Right cardiac atrium (tissue), 5 donors: ENCODE measurements at regions not wholly inside any gene's neighbourhood (a gene's known extent, or its start where the extent isn't known, plus 50 kb on each side); places are given as distances from the start of the nearest gene placed in this dataset.

Experiments
- ATAC-seq, 2 donors: fragments of 200-7000 bp; cut with Tn5 transposase; one replicate each; pipeline versions ENCODE4 v1.8.0 to v1.9.1; 2020; ENCODE audit warnings: moderate library complexity in 2 of 2, mild to moderate bottlenecking in 1 of 2
- DNase-seq, 3 donors: peaks; one replicate each; pipeline ENCODE4 v3.0.0-alpha.2; 2020
- H3K27ac ChIP-seq: one replicate; pipeline ENCODE4 v1.5.1; 2013; ENCODE audit warnings: mild to moderate bottlenecking, low read length, control low read depth, moderate library complexity
- H3K27me3 ChIP-seq: one replicate; pipeline ENCODE4 v1.6.1; 2013; ENCODE audit not compliant: control insufficient read depth, insufficient read depth
- H3K4me1 ChIP-seq: one replicate; pipeline ENCODE4 v1.6.1; 2013; ENCODE audit warnings: low read length; ENCODE audit not compliant: control insufficient read depth, insufficient read depth
- H3K4me3 ChIP-seq: one replicate; pipeline ENCODE4 v1.5.1; 2013; ENCODE audit warnings: low read length, control low read depth
- H3K9me3 ChIP-seq: one replicate; pipeline ENCODE4 v1.6.1; 2013; ENCODE audit warnings: low read length; ENCODE audit not compliant: control insufficient read depth
- WGBS: extraction: QIAGEN DNeasy Blood & Tissue Kit; methylation state at CpG from one replicate; pipeline ENCODE4 v1.1.7; 2013; 5-methylcytosine and 5-hydroxymethylcytosine counted together
- intact Hi-C, 4 donors: fragments of 100-400 bp; cut with DNase I; formaldehyde crosslinking; loops; one replicate each; pipeline versions ENCODE4 v1.11.0 to v1.14.0; 2022 to 2023
- donor health status: healthy with polysubstance abuse.
- donor health status: DM: no; HTN: yes; CAD: no.
- donor health status: DM: no; HTN: no; CAD: no.
- donor health status: DM: no; HTN: yes; CAD: no; lungs with severe emphysema.
- donor health status: DM: yes; HTN: yes; CAD: no.

- 33% methylated on average over 1 of the region's 1 CpG for WGBS
- intact Hi-C loops = no loop called here
Measured at GRCh38 chr6:22067122-22067521, 229.7 kb downstream of the PRL start.

GRCh38 chr6:22067671-22068070, 229.2 kb downstream of the PRL start:
- WGBS = 78% methylated on average over 2 of the region's 2 CpGs
- ATAC-seq = no peak
- no peak for DNase-seq
- Histone ChIP-seq H3K9me3 (no peaks in the 10 kb centered on the region), H3K27ac (no peak overlapping the region), H3K27me3 (no peaks in the 10 kb centered on the region), H3K4me1 (no peaks in the 10 kb centered on the region), H3K4me3 (no peak overlapping the region)
- intact Hi-C loops = no loop called here

More at GRCh38 chr6:22067122-22067521, 229.7 kb downstream of the PRL start:
- no peaks in the 10 kb centered on the region for H3K4me1 ChIP-seq
- no peaks in the 10 kb centered on the region for H3K9me3 ChIP-seq
- H3K27me3 ChIP-seq = no peaks in the 10 kb centered on the region
- DNase-seq (peak in 1 of 3 donors; percentile 15), ATAC-seq (peak; percentile 71 to 83)
- no peak overlapping the region for H3K27ac ChIP-seq
- H3K4me3 ChIP-seq = no peak overlapping the region

- WGBS = 90% methylated on average over 4 of the region's 4 CpGs
- Histone ChIP-seq H3K27me3 (no peaks in the 10 kb centered on the region), H3K27ac (no peak overlapping the region), H3K4me3 (no peak overlapping the region), H3K4me1 (no peaks in the 10 kb centered on the region), H3K9me3 (no peaks in the 10 kb centered on the region)
- intact Hi-C loops = no loop called here
- ATAC-seq (no peak), DNase-seq (no peak)
Measured at GRCh38 chr6:22068561-22069305, 228.1 kb downstream of the PRL start.

- H3K4me1 ChIP-seq = no peaks in the 10 kb centered on the region
- whole genome bisulfite sequencing = 65% methylated on average over 3 of the region's 3 CpGs
Measured at GRCh38 chr6:22069306-22069800, 227.5 kb downstream of the PRL start.

GRCh38 chr6:22071270-22072041, 225.4 kb downstream of the PRL start:
- 21% methylated on average over 8 of the region's 8 CpGs for WGBS
- peak; percentile 81 to 91 for ATAC-seq
- H3K4me3 ChIP-seq = peak overlapping the region; percentile 0
- intact Hi-C loops = no loop called here
- no peaks in the 10 kb centered on the region for H3K9me3 ChIP-seq
- DNase-seq = peak; percentile 42 to 68 (median 67)
- H3K27me3 ChIP-seq = no peaks in the 10 kb centered on the region
- peak overlapping the region; percentile 43 for H3K27ac ChIP-seq
- no peaks in the 10 kb centered on the region for H3K4me1 ChIP-seq

More at GRCh38 chr6:22069306-22069800, 227.5 kb downstream of the PRL start:
- DNase-seq (no peak), ATAC-seq (no peak)
- intact Hi-C loops = no loop called here
- Histone ChIP-seq H3K27ac (no peak overlapping the region), H3K4me3 (no peak overlapping the region), H3K9me3 (no peaks in the 10 kb centered on the region), H3K27me3 (no peaks in the 10 kb centered on the region)

GRCh38 chr6:22072949-22073348, 223.9 kb downstream of the PRL start:
- Histone ChIP-seq H3K9me3 (no peaks in the 10 kb centered on the region), H3K4me1 (no peaks in the 10 kb centered on the region), H3K27ac (no peak overlapping the region), H3K27me3 (no peaks in the 10 kb centered on the region), H3K4me3 (no peak overlapping the region)
- DNase-seq (no peak), ATAC-seq (no peak)
- intact Hi-C loops = no loop called here

GRCh38 chr6:22073516-22074198, 223.2 kb downstream of the PRL start:
- no peaks in the 10 kb centered on the region for H3K9me3 ChIP-seq
- DNase-seq = no peak
- no peaks in the 10 kb centered on the region for H3K4me1 ChIP-seq
- intact Hi-C loops = no loop called here
- H3K27ac ChIP-seq = no peak overlapping the region
- no peaks in the 10 kb centered on the region for H3K27me3 ChIP-seq
- no peak overlapping the region for H3K4me3 ChIP-seq
- ATAC-seq = no peak
- WGBS = 85% methylated on average over 4 of the region's 4 CpGs

- H3K27me3 ChIP-seq = no peaks in the 10 kb centered on the region
- 100% methylated on average over 1 of the region's 1 CpG for WGBS
- no peaks in the 10 kb centered on the region for H3K9me3 ChIP-seq
- intact Hi-C loops = no loop called here
- DNase-seq (no peak), ATAC-seq (no peak)
- H3K4me3 ChIP-seq = no peak overlapping the region
- H3K4me1 ChIP-seq = no peaks in the 10 kb centered on the region
- no peak overlapping the region for H3K27ac ChIP-seq
Measured at GRCh38 chr6:22078288-22078687, 218.5 kb downstream of the PRL start.

- Histone ChIP-seq H3K4me1 (no peaks in the 10 kb centered on the region), H3K4me3 (no peak overlapping the region), H3K27me3 (no peaks in the 10 kb centered on the region), H3K27ac (no peak overlapping the region), H3K9me3 (no peaks in the 10 kb centered on the region)
- ATAC-seq (no peak), DNase-seq (no peak)
- 92% methylated on average over 8 of the region's 8 CpGs for WGBS
- intact Hi-C loops = no loop called here
Measured at GRCh38 chr6:22078802-22079545, 217.9 kb downstream of the PRL start.

- intact Hi-C loops = no loop called here
- Histone ChIP-seq H3K27me3 (no peaks in the 10 kb centered on the region), H3K9me3 (no peaks in the 10 kb centered on the region), H3K4me1 (no peaks in the 10 kb centered on the region), H3K4me3 (no peak overlapping the region), H3K27ac (no peak overlapping the region)
- DNase-seq (peak in 2 of 3 donors; percentile 43 to 51), ATAC-seq (peak; percentile 68 to 81)
- WGBS = 64% methylated on average over 5 of the region's 5 CpGs
Measured at GRCh38 chr6:22079783-22080182, 217.1 kb downstream of the PRL start.
